Astrocyte (in vitro differentiated cells and primary cell): ENCODE measurements at regions not wholly inside any gene's neighbourhood (a gene's known extent, or its start where the extent isn't known, plus 50 kb on each side); places are given as distances from the start of the nearest gene placed in this dataset.

ENCODE experiments used
- DNase-seq: peaks from one replicate; pipeline ENCODE4 v3.0.0-alpha.2; 2010; ENCODE audit warnings: low read depth
- FAIRE-seq: peaks from 2 replicates; lab custom pipeline; 2011; peaks lifted over from hg19 to GRCh38; lab: Jason Lieb, UNC
- H2AFZ ChIP-seq: 2 replicates; pipeline ENCODE4 v1.6.0; 2012; ENCODE audit warnings: low read depth, low read length, inconsistent platforms
- H3K27ac ChIP-seq: 2 replicates; pipeline ENCODE4 v1.5.1; 2011; ENCODE audit warnings: low read depth, low read length, inconsistent platforms
- H3K27me3 ChIP-seq: 2 replicates; pipeline ENCODE4 v1.6.0; 2011; ENCODE audit warnings: low read length, inconsistent platforms; ENCODE audit not compliant: insufficient read depth
- H3K36me3 ChIP-seq: 2 replicates; pipeline ENCODE4 v1.5.1; 2011; ENCODE audit warnings: low read length, inconsistent platforms; ENCODE audit not compliant: insufficient read depth
- H3K4me1 ChIP-seq: 2 replicates; pipeline ENCODE4 v1.5.1; 2011; ENCODE audit warnings: low read length, inconsistent platforms; ENCODE audit not compliant: insufficient read depth
- H3K4me2 ChIP-seq: 2 replicates; pipeline ENCODE4 v1.6.0; 2012; ENCODE audit warnings: low read length, inconsistent platforms
- H3K4me3 ChIP-seq: 2 replicates; pipeline ENCODE4 v1.5.1; 2011; ENCODE audit warnings: low read depth, mild to moderate bottlenecking, low read length, inconsistent platforms; ENCODE audit not compliant: insufficient read depth
- H3K79me2 ChIP-seq: 2 replicates; pipeline ENCODE4 v1.6.0; 2012; ENCODE audit warnings: mild to moderate bottlenecking, low read length, inconsistent platforms; ENCODE audit not compliant: insufficient read depth
- H3K9ac ChIP-seq: 2 replicates; pipeline ENCODE4 v1.6.0; 2012; ENCODE audit warnings: mild to moderate bottlenecking, low read length, inconsistent platforms
- H3K9me3 ChIP-seq: 2 replicates; pipeline ENCODE4 v1.5.1; 2012; ENCODE audit warnings: low read depth, mild to moderate bottlenecking, low read length, inconsistent platforms; ENCODE audit not compliant: insufficient read depth
- H4K20me1 ChIP-seq: 2 replicates; pipeline ENCODE4 v1.6.0; 2012; ENCODE audit warnings: low read length, inconsistent platforms; ENCODE audit not compliant: insufficient read depth
- H3K27ac Mint-ChIP-seq: one replicate; pipeline ENCODE4 v1.8.0; 2021; ENCODE audit warnings: mild to moderate bottlenecking, mixed read lengths; ENCODE audit not compliant: unreplicated experiment
- H3K27me3 Mint-ChIP-seq: one replicate; pipeline ENCODE4 v1.8.0; 2021; ENCODE audit warnings: low read depth, mixed read lengths; ENCODE audit not compliant: unreplicated experiment
- H3K36me3 Mint-ChIP-seq: one replicate; pipeline ENCODE4 v1.8.0; 2021; ENCODE audit warnings: low read depth, mixed read lengths; ENCODE audit not compliant: unreplicated experiment
- H3K4me1 Mint-ChIP-seq: one replicate; pipeline ENCODE4 v1.8.0; 2021; ENCODE audit warnings: low read depth, mixed read lengths; ENCODE audit not compliant: unreplicated experiment
- H3K4me3 Mint-ChIP-seq: one replicate; pipeline ENCODE4 v1.8.0; 2021; ENCODE audit warnings: mild to moderate bottlenecking, moderate library complexity, mixed read lengths; ENCODE audit not compliant: unreplicated experiment
- H3K9me3 Mint-ChIP-seq: one replicate; pipeline ENCODE4 v1.8.0; 2021; ENCODE audit warnings: mild to moderate bottlenecking, mixed read lengths; ENCODE audit not compliant: unreplicated experiment
- EZH2 ChIP-seq: IDR thresholded peaks from 2 replicates; pipeline ENCODE4 v1.6.1; 2012; ENCODE audit warnings: mild to moderate bottlenecking, low read length, inconsistent platforms; ENCODE audit not compliant: insufficient read depth
- TF ChIP-seq, protein P1 (sequence below): IDR thresholded peaks from 2 replicates; pipeline ENCODE4 v1.5.1; 2011; ENCODE audit warnings: low read depth, mild to moderate bottlenecking, inconsistent platforms, low read length, moderate library complexity; ENCODE audit not compliant: insufficient read depth

DNA sequence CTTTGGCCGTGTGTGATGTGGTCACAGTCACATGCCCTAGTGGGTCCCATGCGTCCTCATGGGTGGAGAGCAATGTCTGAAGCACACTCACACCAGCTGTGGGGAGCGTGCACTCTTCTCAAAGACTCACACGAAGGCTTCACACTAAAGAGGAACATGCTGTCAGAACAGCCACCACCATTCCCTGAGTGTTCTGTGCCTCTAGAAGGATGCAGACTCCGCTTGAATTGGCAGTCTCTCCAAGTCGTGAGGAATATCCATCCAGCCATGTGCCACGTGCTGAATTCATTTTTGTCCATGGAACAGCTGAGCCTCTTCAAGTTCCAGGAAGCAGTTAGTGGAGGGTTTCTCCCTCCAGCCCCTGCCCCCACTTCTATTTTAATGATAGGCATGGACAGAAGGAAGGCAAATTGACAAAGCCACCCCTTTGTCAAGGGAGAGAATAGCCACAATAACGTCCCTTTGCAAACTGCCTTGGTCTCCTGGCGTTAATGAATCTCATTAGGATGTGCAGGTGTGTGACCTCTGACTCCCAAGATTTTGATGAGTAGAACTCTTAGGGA, 464.3 kb upstream of the ID2 start:
- Histone ChIP-seq H3K9ac (no peak overlapping the region), H3K36me3 (no peaks in the 10 kb centered on the region), H3K27ac (no peak overlapping the region), H3K4me1 (no peaks in the 10 kb centered on the region), H4K20me1 (no peaks in the 10 kb centered on the region), H3K4me2 (no peak overlapping the region), H3K9me3 (no peaks in the 10 kb centered on the region), H2AFZ (no peak overlapping the region), H3K4me3 (no peak overlapping the region), H3K79me2 (no peaks in the 10 kb centered on the region), H3K27me3 (no peaks in the 10 kb centered on the region)
- no peaks in the 10 kb centered on the region for H3K9me3 Mint-ChIP-seq
- H3K4me3 Mint-ChIP-seq, result no peak overlapping the region
- no peaks in the 10 kb centered on the region for H3K4me1 Mint-ChIP-seq
- H3K36me3 Mint-ChIP-seq, result no peaks in the 10 kb centered on the region
- TF ChIP-seq, protein P1, sequence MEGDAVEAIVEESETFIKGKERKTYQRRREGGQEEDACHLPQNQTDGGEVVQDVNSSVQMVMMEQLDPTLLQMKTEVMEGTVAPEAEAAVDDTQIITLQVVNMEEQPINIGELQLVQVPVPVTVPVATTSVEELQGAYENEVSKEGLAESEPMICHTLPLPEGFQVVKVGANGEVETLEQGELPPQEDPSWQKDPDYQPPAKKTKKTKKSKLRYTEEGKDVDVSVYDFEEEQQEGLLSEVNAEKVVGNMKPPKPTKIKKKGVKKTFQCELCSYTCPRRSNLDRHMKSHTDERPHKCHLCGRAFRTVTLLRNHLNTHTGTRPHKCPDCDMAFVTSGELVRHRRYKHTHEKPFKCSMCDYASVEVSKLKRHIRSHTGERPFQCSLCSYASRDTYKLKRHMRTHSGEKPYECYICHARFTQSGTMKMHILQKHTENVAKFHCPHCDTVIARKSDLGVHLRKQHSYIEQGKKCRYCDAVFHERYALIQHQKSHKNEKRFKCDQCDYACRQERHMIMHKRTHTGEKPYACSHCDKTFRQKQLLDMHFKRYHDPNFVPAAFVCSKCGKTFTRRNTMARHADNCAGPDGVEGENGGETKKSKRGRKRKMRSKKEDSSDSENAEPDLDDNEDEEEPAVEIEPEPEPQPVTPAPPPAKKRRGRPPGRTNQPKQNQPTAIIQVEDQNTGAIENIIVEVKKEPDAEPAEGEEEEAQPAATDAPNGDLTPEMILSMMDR, result no peak
- TF ChIP-seq EZH2, result no peak
- peaks cover 11% of the 10 kb centered on the region for H3K27me3 Mint-ChIP-seq
- FAIRE-seq (no peak), DNase-seq (no peak)
- no peak overlapping the region for H3K27ac Mint-ChIP-seq

DNA sequence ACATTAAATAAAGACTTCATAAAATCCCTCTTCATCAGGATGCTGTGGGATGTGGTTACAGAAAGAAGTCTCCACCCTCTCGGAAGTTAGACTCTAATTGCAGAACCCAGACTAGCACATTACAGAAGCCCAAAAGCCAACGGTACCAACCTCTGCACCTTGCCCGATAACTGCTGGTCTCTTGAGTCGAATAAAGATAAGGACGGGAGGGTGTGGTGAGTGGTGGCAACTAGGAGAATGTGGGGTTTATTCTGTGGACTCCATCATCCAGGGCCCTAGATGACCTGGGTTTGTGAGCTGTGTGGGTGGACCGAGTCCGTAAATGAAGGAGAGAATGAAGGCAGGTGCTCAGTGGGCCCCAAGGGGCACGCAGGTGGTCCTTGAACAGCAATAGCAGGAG, 462.8 kb upstream of the ID2 start:
- Histone ChIP-seq H3K9ac (no peak overlapping the region), H3K4me2 (no peak overlapping the region), H3K36me3 (no peaks in the 10 kb centered on the region), H3K4me3 (no peak overlapping the region), H3K79me2 (no peaks in the 10 kb centered on the region), H3K27ac (no peak overlapping the region), H2AFZ (no peak overlapping the region), H3K27me3 (no peaks in the 10 kb centered on the region), H3K9me3 (no peaks in the 10 kb centered on the region), H4K20me1 (no peaks in the 10 kb centered on the region), H3K4me1 (peaks cover 3% of the 10 kb centered on the region)
- FAIRE-seq (no peak), DNase-seq (no peak)
- peaks cover 19% of the 10 kb centered on the region for H3K27me3 Mint-ChIP-seq
- no peaks in the 10 kb centered on the region for H3K4me1 Mint-ChIP-seq
- TF ChIP-seq EZH2, result no peak
- TF ChIP-seq, protein P1, result no peak
- no peaks in the 10 kb centered on the region for H3K36me3 Mint-ChIP-seq
- no peak overlapping the region for H3K4me3 Mint-ChIP-seq
- no peak overlapping the region for H3K27ac Mint-ChIP-seq
- H3K9me3 Mint-ChIP-seq, result no peaks in the 10 kb centered on the region

DNA sequence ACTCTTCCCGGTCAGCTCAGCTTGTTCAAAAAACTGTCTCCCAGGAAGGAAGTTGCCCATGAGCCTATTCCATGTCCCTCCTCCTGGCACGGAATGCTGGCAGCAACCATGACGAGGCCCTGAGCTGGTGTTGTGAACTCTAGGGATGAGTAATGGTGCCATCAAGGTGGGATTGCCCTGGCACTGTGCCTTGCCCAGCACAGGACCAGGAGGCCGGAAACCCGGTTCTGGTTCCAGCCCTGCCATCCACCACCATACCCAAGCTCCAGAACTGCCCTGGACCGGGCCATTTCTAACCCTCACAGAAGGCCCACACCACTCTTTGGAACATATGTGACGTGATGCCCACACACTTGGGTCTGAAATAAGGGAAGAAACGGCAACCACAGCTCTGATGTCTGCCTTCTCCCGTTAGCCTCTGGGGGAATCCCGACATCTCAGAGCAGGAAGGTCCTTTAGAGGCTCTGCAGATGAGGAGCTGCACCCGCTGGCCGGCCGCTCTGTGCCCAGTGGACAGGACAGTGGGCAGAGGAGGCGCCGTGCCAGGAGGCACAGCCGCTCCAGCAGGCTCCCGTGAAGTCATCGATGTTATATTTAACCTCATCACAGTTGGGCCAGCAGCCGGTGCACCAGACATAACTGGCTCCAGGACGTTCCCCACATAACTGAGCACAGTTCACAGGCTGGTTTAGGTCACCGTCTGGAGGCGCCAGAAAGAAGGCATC, 462.1 kb upstream of the ID2 start:
- Histone ChIP-seq H4K20me1 (no peaks in the 10 kb centered on the region), H3K4me1 (peaks cover 3% of the 10 kb centered on the region), H3K9ac (no peak overlapping the region), H3K36me3 (no peaks in the 10 kb centered on the region), H3K9me3 (no peaks in the 10 kb centered on the region), H3K27ac (no peak overlapping the region), H2AFZ (no peak overlapping the region), H3K4me2 (no peak overlapping the region), H3K27me3 (no peaks in the 10 kb centered on the region), H3K79me2 (no peaks in the 10 kb centered on the region), H3K4me3 (no peak overlapping the region)
- Mint-ChIP-seq H3K27me3 (peaks cover 24% of the 10 kb centered on the region), H3K4me3 (no peak overlapping the region), H3K36me3 (no peaks in the 10 kb centered on the region), H3K27ac (no peak overlapping the region), H3K9me3 (no peaks in the 10 kb centered on the region), H3K4me1 (no peaks in the 10 kb centered on the region)
- DNase-seq, result no peak
- TF ChIP-seq, protein P1, result no peak
- TF ChIP-seq EZH2, result no peak
- FAIRE-seq, result no peak
